AG09309 (cell line): ENCODE measurements at regions not wholly inside any gene's neighbourhood (a gene's known extent, or its start where the extent isn't known, plus 50 kb on each side); places are given as distances from the start of the nearest gene placed in this dataset.

ENCODE experiments used
- DNase-seq: peaks from one replicate; pipeline ENCODE4 v3.0.0-alpha.2; 2010; ENCODE audit warnings: low read depth
- H3K4me3 ChIP-seq: 2 replicates; pipeline ENCODE4 v1.5.1; 2011; ENCODE audit warnings: mild to moderate bottlenecking, low read depth, low read length, moderate library complexity; ENCODE audit not compliant: control insufficient read depth
- TF ChIP-seq, protein P1 (sequence below): IDR thresholded peaks from 2 replicates; pipeline ENCODE4 v1.5.1; 2011; ENCODE audit warnings: mild to moderate bottlenecking, low read depth, low read length, inconsistent platforms; ENCODE audit not compliant: insufficient read depth, control insufficient read depth; ENCODE audit errors: missing control alignments

DNA sequence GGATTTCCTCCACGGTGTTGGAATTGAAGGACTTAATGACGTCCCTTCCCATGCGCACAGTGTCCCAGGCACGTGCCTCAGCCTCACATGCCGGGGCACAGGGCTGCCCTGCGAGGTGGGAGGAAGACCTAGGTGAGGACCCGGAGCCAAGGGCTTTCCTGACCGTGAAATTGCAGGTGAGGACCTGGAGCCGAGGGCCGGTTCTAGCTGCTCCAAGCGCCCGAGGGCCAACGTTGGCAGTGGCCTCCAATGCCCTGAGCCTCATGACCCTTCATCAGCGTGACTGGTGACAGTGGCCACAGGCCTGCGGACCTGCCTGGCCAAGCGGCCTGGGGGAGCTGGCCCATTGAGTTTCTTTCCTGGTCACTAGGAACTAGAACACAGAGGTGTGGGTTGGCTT is 338.2 kb upstream of the MYT1L start:
- no peak overlapping the region for H3K4me3 ChIP-seq
- DNase-seq = no peak
- TF ChIP-seq, protein P1, sequence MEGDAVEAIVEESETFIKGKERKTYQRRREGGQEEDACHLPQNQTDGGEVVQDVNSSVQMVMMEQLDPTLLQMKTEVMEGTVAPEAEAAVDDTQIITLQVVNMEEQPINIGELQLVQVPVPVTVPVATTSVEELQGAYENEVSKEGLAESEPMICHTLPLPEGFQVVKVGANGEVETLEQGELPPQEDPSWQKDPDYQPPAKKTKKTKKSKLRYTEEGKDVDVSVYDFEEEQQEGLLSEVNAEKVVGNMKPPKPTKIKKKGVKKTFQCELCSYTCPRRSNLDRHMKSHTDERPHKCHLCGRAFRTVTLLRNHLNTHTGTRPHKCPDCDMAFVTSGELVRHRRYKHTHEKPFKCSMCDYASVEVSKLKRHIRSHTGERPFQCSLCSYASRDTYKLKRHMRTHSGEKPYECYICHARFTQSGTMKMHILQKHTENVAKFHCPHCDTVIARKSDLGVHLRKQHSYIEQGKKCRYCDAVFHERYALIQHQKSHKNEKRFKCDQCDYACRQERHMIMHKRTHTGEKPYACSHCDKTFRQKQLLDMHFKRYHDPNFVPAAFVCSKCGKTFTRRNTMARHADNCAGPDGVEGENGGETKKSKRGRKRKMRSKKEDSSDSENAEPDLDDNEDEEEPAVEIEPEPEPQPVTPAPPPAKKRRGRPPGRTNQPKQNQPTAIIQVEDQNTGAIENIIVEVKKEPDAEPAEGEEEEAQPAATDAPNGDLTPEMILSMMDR = no peak

DNA sequence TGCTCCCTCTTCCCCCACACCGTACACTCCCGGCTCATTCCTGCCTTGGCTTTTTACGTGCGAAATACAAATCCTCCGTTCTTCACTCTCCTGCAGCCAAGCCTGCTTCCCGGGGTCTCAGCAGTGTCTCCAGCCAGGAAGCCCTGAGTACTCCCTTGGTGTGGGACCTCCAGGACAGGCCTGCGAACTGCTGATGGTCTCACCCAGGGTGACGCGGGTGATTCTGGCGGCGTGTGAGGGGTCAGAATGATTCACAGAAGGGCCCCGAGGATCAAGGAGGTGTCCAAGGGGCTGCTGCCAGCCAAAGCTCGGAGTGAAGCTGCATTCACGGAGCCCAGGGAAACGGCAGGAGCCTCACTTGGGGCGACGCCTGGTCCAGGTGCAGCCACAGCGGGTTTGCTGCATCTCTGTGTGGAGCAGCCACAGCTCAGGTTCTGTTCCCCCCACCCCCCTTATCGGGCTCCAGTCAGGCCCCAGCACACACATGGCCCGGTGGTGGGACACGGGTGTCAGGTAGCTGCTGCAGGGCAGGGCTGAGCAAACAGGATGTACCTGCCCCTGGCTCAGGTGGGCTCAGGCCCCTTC is 337.7 kb upstream of the MYT1L start:
- H3K4me3 ChIP-seq = no peak overlapping the region
- no peak for DNase-seq
- TF ChIP-seq, protein P1 = no peak

DNA sequence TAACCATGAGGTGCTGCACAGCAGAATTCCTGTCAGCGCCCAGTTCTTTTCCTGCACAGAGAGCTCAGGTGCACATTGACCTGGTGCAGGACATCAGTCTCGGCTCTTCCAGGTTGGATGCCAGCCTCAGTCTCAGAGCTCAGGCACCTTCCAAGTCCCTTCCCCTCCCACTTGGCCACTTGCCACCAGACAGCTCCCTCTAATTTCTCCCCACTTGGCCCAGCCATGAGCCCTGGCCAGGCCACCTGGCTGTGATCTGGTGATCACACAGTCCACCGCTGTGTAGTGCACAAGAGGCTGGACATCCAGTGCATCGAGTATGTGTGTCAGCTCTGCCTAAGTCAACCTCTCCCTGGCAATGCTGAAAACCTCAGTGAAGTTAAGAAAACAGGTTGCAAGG is 336.6 kb upstream of the MYT1L start:
- no peak for DNase-seq
- TF ChIP-seq, protein P1 = no peak
- no peak overlapping the region for H3K4me3 ChIP-seq

DNA sequence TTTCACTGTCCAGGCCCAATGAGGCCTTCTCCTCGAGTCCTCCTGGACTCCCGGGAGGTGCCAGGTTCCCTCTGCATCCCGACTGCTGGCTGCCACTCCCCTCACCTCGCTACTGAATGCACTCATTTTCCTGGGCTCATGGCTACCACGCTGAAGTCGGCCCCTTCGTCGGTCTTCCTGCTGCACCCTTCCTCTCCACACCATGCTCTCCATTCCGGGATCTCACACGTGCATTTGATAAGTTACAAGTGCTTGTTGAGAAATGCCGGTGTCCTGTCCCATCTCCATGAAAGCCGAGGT is 334.7 kb upstream of the MYT1L start:
- DNase-seq = no peak
- TF ChIP-seq, protein P1 = no peak
- H3K4me3 ChIP-seq = no peak overlapping the region

DNA sequence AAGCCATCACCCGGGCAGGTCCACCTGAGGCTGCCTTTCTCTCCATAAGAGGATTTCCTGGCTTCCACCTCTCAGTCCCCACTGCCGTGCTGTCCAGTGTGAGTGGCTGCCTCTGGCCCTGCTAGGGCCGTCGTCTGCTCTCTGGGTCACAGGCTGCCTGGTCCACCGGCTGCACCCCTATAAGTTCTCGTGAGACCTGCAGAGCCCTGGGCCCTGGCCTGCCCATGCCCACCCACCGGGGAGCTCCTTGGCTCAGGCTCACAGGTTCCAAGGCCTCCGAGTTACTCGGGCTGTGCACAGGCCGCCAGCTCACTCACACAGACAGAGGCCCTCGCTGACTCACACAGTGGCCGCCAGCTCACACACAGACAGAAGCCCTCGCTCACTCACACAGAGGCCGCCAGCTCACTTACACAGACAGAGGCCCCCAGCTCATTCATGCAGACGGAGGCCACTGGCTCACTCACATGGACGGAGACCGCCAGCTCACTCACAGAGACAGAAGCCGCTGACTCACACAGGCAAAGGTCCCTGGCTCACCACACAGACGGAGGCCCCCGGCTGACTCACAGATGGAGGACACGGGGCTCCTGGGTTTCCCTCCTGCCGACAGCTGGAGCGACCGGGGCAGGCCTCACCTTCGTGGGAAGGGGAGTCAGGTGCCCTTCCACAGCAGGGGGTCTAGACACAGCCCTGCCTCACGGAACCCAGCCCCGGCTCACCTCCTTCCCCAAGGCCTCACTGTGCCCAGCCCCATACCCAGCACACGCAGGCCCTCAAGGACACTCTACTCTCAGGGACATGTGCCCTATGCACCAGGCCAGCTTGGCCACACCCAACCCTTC is 334.1 kb upstream of the MYT1L start:
- no peak overlapping the region for H3K4me3 ChIP-seq
- TF ChIP-seq, protein P1 = no peak
- DNase-seq = no peak

DNA sequence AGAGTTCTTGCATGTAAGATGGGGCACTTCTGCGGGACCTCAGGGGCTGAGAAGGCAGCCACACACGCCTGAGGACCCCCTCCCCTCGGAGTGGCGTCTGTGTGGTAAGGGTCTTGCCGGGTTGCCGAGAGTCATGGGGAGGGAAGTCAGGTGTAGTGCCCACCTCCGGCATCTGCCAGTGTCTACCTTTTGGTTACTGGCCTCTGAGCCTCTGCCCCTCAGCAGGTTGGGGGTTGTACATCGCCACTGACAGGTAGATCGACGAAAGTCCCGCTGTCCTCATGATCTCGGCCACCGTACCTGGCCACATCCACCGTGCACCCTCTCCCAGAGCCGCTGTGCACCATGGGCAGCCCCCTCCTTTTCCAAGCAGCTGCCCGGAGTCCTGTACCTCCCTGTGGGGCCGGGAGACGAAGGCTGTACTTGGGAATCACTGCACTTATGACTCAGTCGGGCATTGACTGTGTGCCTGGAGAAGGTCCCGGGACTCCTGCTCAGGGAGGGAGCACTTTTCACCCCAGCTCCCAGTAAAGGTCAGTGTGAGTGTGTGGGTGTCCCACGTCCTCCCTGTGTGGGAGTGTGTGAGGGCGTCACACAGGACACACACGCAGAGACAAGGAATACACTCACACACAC is 332.4 kb upstream of the MYT1L start:
- DNase-seq = no peak
- H3K4me3 ChIP-seq = no peak overlapping the region
- TF ChIP-seq, protein P1 = no peak
